NCI-H524 treated with DMSO at 0.1 percent for 48 hours (cell line): ENCODE measurements at regions not wholly inside any gene's neighbourhood (a gene's known extent, or its start where the extent isn't known, plus 50 kb on each side); places are given as distances from the start of the nearest gene placed in this dataset.

ENCODE experiments used
- DNase-seq: peaks from one replicate; lab custom pipeline; 2025; lab: John Stamatoyannopoulos, UW

- no peak for DNase-seq
These were observed 339.6 kb upstream of the TBL1XR1 start for GRCh38 chr3:177536873-177537272.

DNA sequence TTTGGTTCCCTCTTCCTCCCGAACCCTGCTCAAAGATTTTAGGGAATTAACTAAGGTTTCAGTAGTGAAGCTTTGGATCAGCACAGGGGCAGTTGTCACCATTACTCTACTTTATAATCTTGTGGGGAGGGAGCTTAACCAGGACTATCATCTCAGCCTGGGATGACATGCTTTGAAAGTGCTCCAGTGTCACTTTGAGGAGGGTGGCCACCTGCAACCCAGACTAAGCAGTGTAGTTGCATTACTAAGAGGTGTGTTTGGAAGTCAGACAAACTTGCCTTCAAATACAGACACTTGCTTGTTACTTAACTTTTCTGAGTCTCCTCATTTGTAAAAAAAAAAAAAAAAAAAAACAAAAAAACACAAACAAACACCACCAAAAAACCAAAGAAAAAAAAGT lies 340.3 kb upstream of the TBL1XR1 start:
- no peak for DNase-seq

GRCh38 chr3:177538048-177538749 lies 340.9 kb upstream of the TBL1XR1 start:
- no peak for DNase-seq

DNA sequence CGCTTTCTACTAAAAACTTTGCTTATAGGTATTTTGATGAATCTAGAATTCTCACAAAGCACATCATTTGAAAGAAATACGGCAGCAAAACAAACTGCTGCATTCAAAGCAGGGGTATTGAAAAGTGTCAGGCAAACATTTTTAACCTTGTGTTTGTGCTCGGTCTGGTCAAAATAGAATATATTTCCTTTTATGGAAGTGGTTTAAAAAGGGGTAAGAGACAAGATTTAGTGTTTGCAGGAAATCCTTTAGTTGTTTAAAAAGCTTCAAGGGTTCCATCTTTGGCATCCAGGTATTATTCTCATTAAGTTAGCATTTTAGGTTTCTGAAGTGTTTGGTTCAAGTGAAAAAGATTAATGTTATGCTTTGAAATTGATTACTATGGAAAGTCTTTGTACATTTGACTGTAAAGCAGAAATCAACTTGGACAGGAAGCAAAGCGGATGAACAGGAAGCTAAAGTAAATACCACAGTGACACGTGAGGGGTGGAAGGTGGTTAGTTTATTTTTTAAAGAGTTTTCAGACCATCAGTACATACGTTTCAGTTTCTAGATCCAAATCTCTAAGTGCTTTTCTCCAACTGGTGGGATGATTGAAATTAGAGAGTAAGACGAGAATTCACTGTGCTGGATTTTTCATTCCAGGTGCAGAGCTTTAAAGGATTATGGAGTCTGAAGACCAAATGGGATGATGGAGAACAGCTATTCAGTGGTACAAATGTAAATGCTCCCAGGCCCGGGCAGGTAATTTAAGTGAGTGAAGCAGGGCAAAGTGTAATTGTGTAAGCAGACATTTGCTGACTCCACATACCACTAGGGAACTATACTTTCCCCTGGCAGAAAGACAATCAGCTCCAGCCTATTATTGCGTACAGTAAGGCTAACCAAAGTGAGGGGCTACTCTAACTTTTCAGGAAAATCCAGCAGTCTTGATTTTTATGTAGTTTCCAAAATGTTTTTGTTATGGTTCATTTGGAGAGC lies 341.8 kb upstream of the TBL1XR1 start:
- DNase-seq: no peak

GRCh38 chr3:177541541-177541940 lies 344.3 kb upstream of the TBL1XR1 start:
- DNase-seq: no peak

DNA sequence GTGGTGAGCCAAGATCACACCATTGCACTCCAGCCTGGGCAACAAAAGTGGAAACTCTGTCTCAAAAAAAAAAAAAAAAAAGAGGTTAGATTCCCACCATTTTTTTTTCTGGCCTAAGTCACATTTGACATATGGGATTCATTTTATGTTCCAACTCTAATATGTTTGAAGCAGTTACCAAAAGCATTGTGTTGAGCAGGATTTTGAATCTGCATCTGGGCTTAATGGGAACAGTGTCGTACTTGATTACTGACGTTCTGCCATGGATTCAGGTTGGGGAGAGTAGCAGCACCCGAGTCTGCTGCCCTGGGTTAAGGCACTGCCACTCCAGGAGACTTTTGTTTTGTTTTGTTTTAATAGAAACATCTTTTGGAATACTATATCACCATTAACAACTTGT lies 348.7 kb upstream of the TBL1XR1 start:
- DNase-seq: no peak

- DNase-seq: no peak
These were observed 350.5 kb upstream of the TBL1XR1 start for GRCh38 chr3:177547711-177548350.

DNA sequence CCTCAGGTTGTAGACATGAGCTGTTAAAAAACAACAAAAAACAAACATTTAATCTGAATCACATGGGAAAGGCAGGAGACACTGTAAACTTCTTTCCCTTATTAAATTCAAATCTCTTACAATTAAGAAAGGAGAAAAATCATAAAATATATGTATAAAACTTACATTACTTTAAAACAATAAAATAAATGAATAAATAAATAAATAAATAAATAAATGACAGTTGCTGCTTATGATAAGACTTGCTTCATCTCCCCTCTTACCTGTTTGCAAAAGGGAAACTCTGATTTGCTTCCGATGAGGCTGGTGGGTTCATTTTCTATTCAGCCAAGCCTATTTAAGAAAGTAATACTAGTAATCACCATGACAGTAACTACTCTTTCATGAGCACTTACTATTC lies 353.4 kb upstream of the TBL1XR1 start:
- no peak for DNase-seq

DNA sequence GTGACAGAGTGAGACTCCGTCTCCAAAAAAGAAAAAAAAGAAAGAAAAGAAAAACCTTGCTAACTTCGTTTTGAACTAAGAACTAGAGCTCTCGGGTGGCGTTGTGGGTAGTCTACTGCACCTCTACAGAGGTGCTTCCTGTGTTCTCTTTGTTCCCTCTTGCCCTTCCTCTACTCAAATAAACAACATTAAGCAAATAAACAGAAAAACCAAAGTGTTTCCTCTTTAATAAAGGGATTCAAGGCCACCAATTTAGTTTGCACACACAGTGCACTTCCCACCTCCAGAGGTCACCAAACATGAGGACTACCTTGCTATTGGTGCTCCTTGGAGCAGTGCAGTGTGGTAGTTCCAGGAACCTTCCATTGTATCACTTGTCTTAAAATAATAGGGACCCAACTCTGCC lies 354.2 kb upstream of the TBL1XR1 start:
- no peak for DNase-seq

DNA sequence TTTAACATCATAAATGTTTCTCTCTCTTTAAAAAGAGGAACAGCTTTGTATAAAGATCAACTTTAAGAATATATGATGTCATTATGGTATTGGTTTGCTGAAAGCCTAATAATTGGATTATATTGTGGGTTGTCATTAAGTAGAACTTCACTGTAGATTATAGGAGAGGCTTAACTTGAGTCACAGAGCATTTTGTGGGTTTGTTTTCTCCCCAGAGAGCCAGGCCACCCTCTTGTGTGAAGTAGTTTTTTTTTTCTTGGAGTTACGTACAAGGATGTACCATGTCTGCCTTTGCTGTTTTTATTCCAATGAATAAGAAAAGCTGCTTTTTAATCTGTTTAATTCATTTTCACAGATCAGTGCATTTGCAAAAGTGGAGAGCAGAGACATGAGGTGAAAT lies 354.8 kb upstream of the TBL1XR1 start:
- peak; percentile 15 for DNase-seq

DNA sequence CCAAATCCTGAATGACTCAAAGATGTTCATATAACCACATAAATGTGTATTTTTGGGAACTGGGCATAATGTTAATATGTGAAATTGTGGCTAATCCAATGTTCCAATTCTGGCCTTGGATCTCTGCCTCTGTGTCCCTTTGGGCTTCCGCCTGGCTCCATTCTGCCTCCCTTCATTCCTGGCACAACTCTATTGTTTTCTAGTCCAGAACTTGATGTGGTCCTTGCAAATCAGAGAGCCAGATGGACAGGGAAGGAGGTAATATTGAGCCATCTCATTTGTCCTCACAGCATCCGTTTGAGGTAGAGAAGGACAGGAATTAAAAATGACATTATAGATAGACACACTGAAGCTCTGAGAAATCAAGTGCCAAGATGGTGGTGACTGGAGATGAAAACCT lies 355.7 kb upstream of the TBL1XR1 start:
- no peak for DNase-seq

DNA sequence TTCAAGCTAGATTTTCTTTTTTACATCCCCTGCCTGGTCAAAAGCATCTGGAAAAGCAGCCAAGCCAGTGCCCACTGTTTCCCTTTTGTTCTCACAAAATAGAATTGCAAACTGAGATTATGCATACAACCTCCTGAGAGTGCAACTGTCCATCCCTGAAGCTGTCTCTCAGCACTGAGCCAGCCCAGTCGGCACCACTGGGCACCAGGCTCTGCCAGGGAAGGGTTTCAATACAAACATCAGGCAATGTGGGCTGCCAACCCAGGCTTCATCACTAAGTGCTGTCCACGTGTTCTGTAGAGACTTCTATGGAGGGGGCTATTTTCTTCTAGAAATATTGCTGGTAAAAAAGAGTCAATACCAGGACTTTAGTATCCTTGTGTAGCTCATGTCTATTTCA lies 356.3 kb upstream of the TBL1XR1 start:
- no peak for DNase-seq

DNA sequence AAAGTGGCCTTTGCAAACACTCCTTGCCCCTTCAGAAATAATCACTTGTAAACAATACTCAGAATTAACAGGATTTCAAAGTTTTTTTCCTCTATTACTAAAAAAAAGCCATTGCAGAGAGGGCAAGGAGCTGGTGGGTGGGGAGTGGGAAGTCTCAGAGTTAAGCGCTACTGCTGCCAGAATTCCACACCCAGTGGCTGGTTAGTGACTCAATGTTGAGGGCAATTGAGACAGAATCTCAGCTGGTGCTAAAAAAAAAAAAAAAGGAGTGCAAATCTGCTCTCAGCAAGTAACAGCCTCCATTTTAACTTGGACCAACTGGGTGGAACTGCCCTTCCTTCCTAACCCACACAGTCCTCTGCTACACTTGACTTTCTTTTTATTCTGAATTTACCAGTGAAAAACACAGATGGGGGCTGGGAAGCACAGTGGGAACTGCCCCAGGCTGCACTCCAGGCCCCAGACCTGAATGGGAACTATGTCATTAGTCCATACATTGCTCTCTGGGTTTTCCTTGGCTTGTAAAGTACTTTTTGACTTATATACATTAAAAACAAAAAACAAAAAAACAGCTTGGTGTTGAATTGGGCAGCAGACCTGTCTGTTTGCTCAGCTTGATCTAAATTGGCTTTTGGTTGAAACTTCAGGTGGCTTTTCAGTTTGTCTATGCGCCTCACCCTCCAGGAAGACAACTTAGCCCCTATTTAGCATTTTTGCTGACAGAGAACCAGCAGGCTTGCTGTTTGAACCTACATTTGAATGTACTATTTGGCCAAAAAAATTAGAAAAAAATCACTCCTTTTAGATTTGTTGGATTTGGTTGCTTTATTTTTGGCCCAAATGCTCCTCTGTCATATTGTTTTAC lies 357.8 kb upstream of the TBL1XR1 start:
- no peak for DNase-seq

GRCh38 chr3:177557548-177557947 lies 360.3 kb upstream of the TBL1XR1 start:
- no peak for DNase-seq

DNA sequence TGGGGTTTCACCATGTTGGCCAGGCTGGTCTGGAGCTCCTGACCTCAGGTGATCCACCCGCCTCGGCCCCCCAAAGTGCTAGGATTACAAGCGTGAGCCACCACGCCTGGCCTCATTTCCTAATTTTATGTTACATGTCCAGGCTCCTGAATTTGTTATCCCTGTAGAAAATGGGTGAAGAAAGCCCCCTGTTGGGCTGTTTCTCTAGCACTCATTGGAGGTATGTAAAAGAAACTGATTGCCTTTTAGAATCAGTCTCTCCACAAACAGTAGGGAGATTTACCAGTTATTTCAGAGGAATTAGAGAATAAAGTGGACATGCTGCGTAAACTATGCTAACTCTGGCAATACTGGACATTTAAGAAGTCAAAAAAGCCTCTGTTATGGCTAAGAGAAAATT lies 364.1 kb upstream of the TBL1XR1 start:
- DNase-seq: no peak

DNA sequence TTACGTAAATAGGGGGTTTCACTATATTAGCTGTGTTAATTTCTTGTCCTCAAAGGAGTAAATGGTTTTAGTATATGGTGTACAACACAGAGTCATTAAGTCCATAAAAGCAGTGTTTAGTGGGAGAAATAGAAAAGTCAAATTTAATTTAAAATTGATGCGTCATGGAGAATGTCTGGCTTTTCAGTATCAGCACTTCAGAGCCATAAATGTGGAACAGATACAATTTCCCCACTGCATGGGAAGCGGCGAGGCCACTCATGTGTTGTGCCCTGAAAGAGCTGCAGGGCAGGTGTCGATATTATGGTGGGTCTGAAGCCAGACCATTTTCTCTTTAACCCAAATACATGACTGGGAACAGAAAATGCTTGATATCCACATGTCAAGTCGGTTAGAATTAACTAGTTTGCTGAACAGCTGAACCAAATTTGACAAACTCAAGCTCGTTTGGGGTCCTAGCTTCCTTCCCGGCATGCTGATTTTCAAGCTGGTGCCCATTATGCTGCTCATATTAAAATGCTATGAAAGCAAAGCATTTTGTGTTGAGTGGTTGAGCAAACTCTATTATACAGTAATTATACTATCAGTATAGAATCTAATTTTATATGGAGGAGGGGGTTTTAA lies 364.6 kb upstream of the TBL1XR1 start:
- no peak for DNase-seq

DNA sequence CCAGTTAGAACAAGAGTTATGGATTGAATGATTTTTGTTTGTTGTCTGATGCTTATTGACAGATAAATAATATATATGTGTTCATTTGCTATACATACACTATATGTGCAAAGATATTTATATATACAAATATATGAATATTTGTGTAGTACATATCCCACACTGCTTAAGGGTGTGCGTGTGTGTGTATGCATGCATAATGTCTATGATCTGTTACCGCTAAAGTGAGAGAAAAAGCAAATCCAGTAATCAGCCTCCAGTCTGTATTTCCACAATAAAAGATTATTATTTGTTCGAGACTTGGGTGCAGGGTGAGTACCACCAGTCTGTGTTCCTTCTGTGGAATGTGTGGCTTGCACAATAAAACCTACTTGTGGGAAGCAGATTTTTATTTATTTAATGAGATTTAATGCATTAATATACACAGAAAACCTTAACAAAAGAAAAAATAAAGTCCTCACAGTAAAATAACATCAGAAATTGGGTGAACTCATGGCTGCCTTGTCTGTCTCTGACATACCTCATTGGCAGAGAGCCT lies 366.0 kb upstream of the TBL1XR1 start:
- DNase-seq: no peak

GRCh38 chr3:177563792-177564191 lies 366.5 kb upstream of the TBL1XR1 start:
- DNase-seq: no peak

- DNase-seq: no peak
These were observed 368.7 kb upstream of the TBL1XR1 start for GRCh38 chr3:177565981-177566380.

DNA sequence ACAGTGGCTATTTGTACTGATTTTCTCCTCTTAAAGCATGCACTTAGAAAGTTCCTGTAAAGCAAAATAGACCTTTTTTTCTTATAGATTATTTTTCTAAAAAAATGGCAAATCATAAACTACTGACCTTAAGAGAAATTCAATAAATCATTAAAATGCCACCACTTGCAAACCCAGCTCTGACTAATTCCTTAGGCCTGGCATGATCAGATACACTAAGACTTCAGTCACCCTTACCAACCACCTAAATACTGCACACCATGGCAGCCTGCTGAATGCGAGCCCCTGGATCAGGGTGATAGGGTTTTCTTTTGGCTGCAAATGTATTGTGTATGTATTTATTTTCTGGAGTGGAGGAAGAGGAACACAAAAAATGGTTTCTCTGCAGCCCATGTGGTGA lies 370.6 kb upstream of the TBL1XR1 start:
- no peak for DNase-seq

GRCh38 chr3:177569193-177569592 lies 371.9 kb upstream of the TBL1XR1 start:
- DNase-seq: no peak
